Central memory CD4-positive, alpha-beta T cell (primary cell): ENCODE measurements at regions not wholly inside any gene's neighbourhood (a gene's known extent, or its start where the extent isn't known, plus 50 kb on each side); places are given as distances from the start of the nearest gene placed in this dataset.

Source experiments
- DNase-seq: peaks from one replicate; pipeline ENCODE4 v3.0.0; 2022

- no peak for DNase-seq
Measured at GRCh38 chr13:40178130-40178529, 488.3 kb downstream of the FOXO1 start.

GRCh38 chr13:40179445-40180281 is 486.8 kb downstream of the FOXO1 start:
- DNase-seq = no peak

- DNase-seq = no peak
Measured at GRCh38 chr13:40180776-40181175, 485.7 kb downstream of the FOXO1 start.

- no peak for DNase-seq
Measured at GRCh38 chr13:40181203-40181845, 485.1 kb downstream of the FOXO1 start.

- DNase-seq = no peak
Measured at GRCh38 chr13:40182591-40182990, 483.9 kb downstream of the FOXO1 start.

GRCh38 chr13:40185414-40185813 is 481.0 kb downstream of the FOXO1 start:
- DNase-seq = no peak

- DNase-seq = no peak
Measured at GRCh38 chr13:40186041-40186440, 480.4 kb downstream of the FOXO1 start.

GRCh38 chr13:40186626-40187323 is 479.7 kb downstream of the FOXO1 start:
- DNase-seq = no peak

- peak; percentile 88 for DNase-seq
Measured at GRCh38 chr13:40187324-40187795, 479.1 kb downstream of the FOXO1 start.

GRCh38 chr13:40187841-40188591 is 478.4 kb downstream of the FOXO1 start:
- DNase-seq = peak; percentile 66

- peak; percentile 28 for DNase-seq
Measured at GRCh38 chr13:40189426-40189825, 477.0 kb downstream of the FOXO1 start.

- DNase-seq = no peak
Measured at GRCh38 chr13:40189898-40190630, 476.4 kb downstream of the FOXO1 start.

GRCh38 chr13:40190641-40191100 is 475.8 kb downstream of the FOXO1 start:
- DNase-seq = peak; percentile 71

GRCh38 chr13:40191186-40191980 is 475.1 kb downstream of the FOXO1 start:
- no peak for DNase-seq

- no peak for DNase-seq
Measured at GRCh38 chr13:40192452-40192851, 474.0 kb downstream of the FOXO1 start.

GRCh38 chr13:40192858-40193257 is 473.6 kb downstream of the FOXO1 start:
- DNase-seq = no peak

GRCh38 chr13:40193286-40194223 is 472.9 kb downstream of the FOXO1 start:
- no peak for DNase-seq

- no peak for DNase-seq
Measured at GRCh38 chr13:40194224-40194806, 472.1 kb downstream of the FOXO1 start.

GRCh38 chr13:40197049-40197448 is 469.4 kb downstream of the FOXO1 start:
- DNase-seq = no peak
